GM23248 (cell line): ENCODE measurements at regions not wholly inside any gene's neighbourhood (a gene's known extent, or its start where the extent isn't known, plus 50 kb on each side); places are given as distances from the start of the nearest gene placed in this dataset.

ENCODE experiments used
- EZH2 ChIP-seq: fragments of 200-600 bp; sonication (generic); IDR thresholded peaks from 2 replicates; pipeline ENCODE4 v1.6.1; 2018; ENCODE audit warnings: antibody characterized with exemption, mild to moderate bottlenecking; ENCODE audit not compliant: insufficient read depth, poor library complexity, severe bottlenecking
- EZH2phosphoT487 ChIP-seq: fragments of 200-600 bp; sonication (generic); IDR thresholded peaks from 2 replicates; pipeline ENCODE4 v1.6.1; 2018; ENCODE audit warnings: antibody characterized with exemption, moderate library complexity, mild to moderate bottlenecking, low read depth; ENCODE audit not compliant: insufficient read depth

- TF ChIP-seq EZH2: no peak
- no peak for TF ChIP-seq EZH2phosphoT487
These were observed 88.7 kb upstream of the PIK3R1 start for GRCh38 chr5:68126886-68127285.
